Stomach (tissue), 8 donors: ENCODE measurements at regions not wholly inside any gene's neighbourhood (a gene's known extent, or its start where the extent isn't known, plus 50 kb on each side); places are given as distances from the start of the nearest gene placed in this dataset.

ENCODE experiments used
- DNase-seq, 2 donors: peaks; one replicate each; pipeline versions ENCODE4 v3.0.0 to v3.0.0-alpha.2; 2013 to 2019
- H3K27ac ChIP-seq, 5 donors: fragments of 200-600 bp in 4 of 5; sonication (generic) in 4 of 5; one replicate each; pipeline ENCODE4 v1.5.1; 2013 to 2019; ENCODE audit warnings: mild to moderate bottlenecking in 1 of 5, moderate library complexity in 1 of 5
- H3K27me3 ChIP-seq, 3 donors: fragments of 200-600 bp; sonication (generic); one replicate each; pipeline ENCODE4 v1.5.1; 2017 to 2019; ENCODE audit warnings: mixed run types in 1 of 3
- H3K36me3 ChIP-seq, 4 donors: fragments of 200-600 bp; sonication (generic); 1 replicate in 3 of 4; 2 replicates in 1 of 4; pipeline ENCODE4 v1.5.1; 2016 to 2019
- H3K4me1 ChIP-seq, 4 donors: fragments of 200-600 bp; sonication (generic); one replicate each; pipeline ENCODE4 v1.5.1; 2016 to 2019
- H3K4me3 ChIP-seq, 4 donors: fragments of 200-600 bp; sonication (generic) in 3 of 4; one replicate each; pipeline ENCODE4 v1.5.1; 2016 to 2019; ENCODE audit warnings: mild to moderate bottlenecking in 1 of 4
- H3K9me3 ChIP-seq, 4 donors: fragments of 200-600 bp; sonication (generic); one replicate each; pipeline ENCODE4 v1.5.1; 2016 to 2019
- CTCF ChIP-seq, 7 experiments: fragments of 450-650 bp in 4 of 7; fragments of 200-600 bp in 3 of 7; sonication (generic) in 3 of 7; IDR thresholded peaks; one replicate each; pipeline ENCODE4 v1.5.1; 2016 to 2019; ENCODE audit warnings: antibody characterized with exemption in 7 of 7, control low read depth in 2 of 7, mild to moderate bottlenecking in 1 of 7
- EP300 ChIP-seq: sonication (generic); formaldehyde crosslinking; IDR thresholded peaks from one replicate; pipeline ENCODE4 v1.6.1; 2017; ENCODE audit warnings: antibody characterized with exemption
- POLR2A ChIP-seq, 4 donors: fragments of 450-650 bp; IDR thresholded peaks; one replicate each; pipeline ENCODE4 v1.6.1; 2016; ENCODE audit warnings: antibody characterized with exemption in 4 of 4, control low read depth in 2 of 4, mild to moderate bottlenecking in 1 of 4, moderate library complexity in 1 of 4
- POLR2AphosphoS5 ChIP-seq, 3 donors: sonication (generic); formaldehyde crosslinking; IDR thresholded peaks; one replicate each; pipeline ENCODE4 v1.6.1; 2016; ENCODE audit warnings: antibody characterized with exemption in 3 of 3
- WGBS, 5 donors: extraction: QIAGEN DNeasy Blood & Tissue Kit in 3 of 5; methylation state at CpG; one replicate each; pipeline versions ENCODE4 v1.1.5 to v1.1.7; 2013 to 2018; 5-methylcytosine and 5-hydroxymethylcytosine counted together
- intact Hi-C: fragments of 100-400 bp; cut with DNase I; formaldehyde crosslinking; loops from one replicate; pipeline ENCODE4 v1.15.1; 2023; ENCODE audit warnings: low total_unique reads
- donor health status: healthy with polysubstance abuse.
- donor health status: Bipolar disorder and iron deficiency.
- donor health status: healthy.

- Histone ChIP-seq H3K36me3 (no peaks in the 10 kb centered on the region), H3K27me3 (no peaks in the 10 kb centered on the region), H3K27ac (no peak overlapping the region), H3K4me3 (no peak overlapping the region), H3K9me3 (no peaks in the 10 kb centered on the region), H3K4me1 (no peaks in the 10 kb centered on the region)
- WGBS, 5 donors, result 67 to 85% (median 77%) methylated on average over 2 of the region's 2 CpGs
- TF ChIP-seq POLR2AphosphoS5 (IDR thresholded peaks at IDR 0.05) (no peak), POLR2A (IDR thresholded peaks at IDR 0.05) (no peak), CTCF (IDR thresholded peaks at IDR 0.05) (no peak), EP300 (no peak)
- no peak for DNase-seq
- intact Hi-C loops, result no loop called here
These were observed 302.5 kb downstream of the NUAK1 start for GRCh38 chr12:105836242-105836622.

GRCh38 chr12:105839629-105840127, 299.1 kb downstream of the NUAK1 start:
- TF ChIP-seq POLR2AphosphoS5 (IDR thresholded peaks at IDR 0.05), result no peak
- no peak for TF ChIP-seq CTCF (IDR thresholded peaks at IDR 0.05)
- no peak for TF ChIP-seq EP300
- no peak for TF ChIP-seq POLR2A (IDR thresholded peaks at IDR 0.05)
- Histone ChIP-seq H3K9me3 (no peaks in the 10 kb centered on the region), H3K4me3 (no peak overlapping the region), H3K27ac (no peak overlapping the region), H3K36me3 (no peaks in the 10 kb centered on the region), H3K4me1 (peaks cover 0 to 9% (median 0%) of the 10 kb centered on the region in 4 donors), H3K27me3 (no peaks in the 10 kb centered on the region)
- WGBS, 5 donors, result 88 to 95% (median 92%) methylated on average over 4 of the region's 4 CpGs
- intact Hi-C loops, result no loop called here
- DNase-seq, result no peak

- WGBS, 5 donors, result 78 to 90% (median 82%) methylated on average over 4 of the region's 4 CpGs
- DNase-seq, result no peak
- H3K27ac ChIP-seq, result no peak overlapping the region
- H3K4me1 ChIP-seq, result peaks cover 0 to 9% (median 0%) of the 10 kb centered on the region in 4 donors
- H3K27me3 ChIP-seq, result no peaks in the 10 kb centered on the region
- H3K36me3 ChIP-seq, result no peaks in the 10 kb centered on the region
- H3K4me3 ChIP-seq, result no peak overlapping the region
- TF ChIP-seq CTCF (IDR thresholded peaks at IDR 0.05) (no peak), POLR2AphosphoS5 (IDR thresholded peaks at IDR 0.05) (no peak), EP300 (no peak), POLR2A (IDR thresholded peaks at IDR 0.05) (no peak)
- intact Hi-C loops, result no loop called here
- H3K9me3 ChIP-seq, result no peaks in the 10 kb centered on the region
These were observed 298.4 kb downstream of the NUAK1 start for GRCh38 chr12:105840384-105840783.

- intact Hi-C loops, result no loop called here
- Histone ChIP-seq H3K4me1 (peaks cover 0 to 9% (median 0%) of the 10 kb centered on the region in 4 donors), H3K36me3 (no peaks in the 10 kb centered on the region), H3K27ac (no peak overlapping the region), H3K4me3 (no peak overlapping the region), H3K27me3 (no peaks in the 10 kb centered on the region), H3K9me3 (no peaks in the 10 kb centered on the region)
- DNase-seq, result peak in 1 of 2 donors; percentile 73
- TF ChIP-seq CTCF (IDR thresholded peaks at IDR 0.05) (no peak), POLR2AphosphoS5 (IDR thresholded peaks at IDR 0.05) (no peak), POLR2A (IDR thresholded peaks at IDR 0.05) (no peak), EP300 (no peak)
- 66 to 84% (median 73%) methylated on average over 4 of the region's 4 CpGs for WGBS, 5 donors
These were observed 296.9 kb downstream of the NUAK1 start for GRCh38 chr12:105841840-105842239.
